Endothelial cell of umbilical vein (primary cell): ENCODE measurements at regions not wholly inside any gene's neighbourhood (a gene's known extent, or its start where the extent isn't known, plus 50 kb on each side); places are given as distances from the start of the nearest gene placed in this dataset.

Experiments
- BruUV-seq: library from RNA; stranded (reverse); fragments of 400-500 nt; replicated peaks from 2 replicates; lab custom pipeline; 2021; lab: Mats Ljungman, UMichigan
- CTCF ChIA-PET: fragments of 300-600, 350-600 bp; sonication (Branson Sonifier 250); formaldehyde crosslinking; loops from one replicate; lab custom pipeline; 2021; ENCODE audit warnings: antibody characterized with exemption, inconsistent platforms; lab: Charles Lee
- POLR2A ChIA-PET: fragments of 300-600, 350-600 bp; sonication (Branson Sonifier 250); formaldehyde crosslinking; loops from one replicate; lab custom pipeline; 2021; ENCODE audit warnings: antibody characterized with exemption, inconsistent platforms; lab: Charles Lee
- DNase-seq: peaks from one replicate; pipeline ENCODE4 v3.0.0-alpha.2; 2011; ENCODE audit warnings: low read depth, low spot score
- FAIRE-seq: peaks from 2 replicates; lab custom pipeline; 2011; peaks lifted over from hg19 to GRCh38; lab: Jason Lieb, UNC
- H2AFZ ChIP-seq: 2 replicates; pipeline ENCODE4 v1.6.0; 2012; ENCODE audit warnings: low read depth, low read length, control low read depth, inconsistent platforms
- H3K27ac ChIP-seq: 2 replicates; pipeline ENCODE4 v1.5.1; 2011; ENCODE audit warnings: low read depth, mild to moderate bottlenecking, control low read depth, low read length, moderate library complexity; ENCODE audit not compliant: insufficient read depth
- H3K27me3 ChIP-seq, 2 experiments: 2 replicates each; pipeline versions ENCODE4 v1.6.0 to v1.6.1; 2011; ENCODE audit warnings: low read length in 2 of 2, mixed read lengths in 1 of 2; ENCODE audit not compliant: control insufficient read depth in 2 of 2, insufficient read depth in 2 of 2
- H3K36me3 ChIP-seq, 2 experiments: 2 replicates in 1 of 2; 3 replicates in 1 of 2; pipeline ENCODE4 v1.5.1; 2011; ENCODE audit warnings: low read length in 2 of 2, mild to moderate bottlenecking in 1 of 2, moderate library complexity in 1 of 2; ENCODE audit not compliant: control insufficient read depth in 2 of 2, insufficient read depth in 2 of 2; ENCODE audit errors: extremely low read depth in 1 of 2
- H3K4me1 ChIP-seq: 3 replicates; pipeline ENCODE4 v1.5.1; 2011; ENCODE audit warnings: mild to moderate bottlenecking, low read length; ENCODE audit not compliant: control insufficient read depth, insufficient read depth; ENCODE audit errors: extremely low read depth
- H3K4me2 ChIP-seq: 2 replicates; pipeline ENCODE4 v1.6.1; 2011; ENCODE audit warnings: low read length, control low read depth, mixed read lengths; ENCODE audit not compliant: insufficient read depth
- H3K4me3 ChIP-seq, 3 experiments: fragments of 200-600 bp in 1 of 3; sonication (generic), shearing (Covaris generic) in 1 of 3; replicated peaks in 1 of 3; 2 replicates each; pipeline ENCODE4 v1.5.1; 2011 to 2016; ENCODE audit warnings: control low read depth in 3 of 3, low read length in 3 of 3, mild to moderate bottlenecking in 2 of 3, inconsistent platforms in 1 of 3, low read depth in 1 of 3, moderate library complexity in 1 of 3; ENCODE audit not compliant: insufficient read depth in 1 of 3
- H3K79me2 ChIP-seq: 2 replicates; pipeline ENCODE4 v1.6.0; 2012; ENCODE audit warnings: low read length, inconsistent platforms; ENCODE audit not compliant: control insufficient read depth, insufficient read depth
- H3K9ac ChIP-seq: replicated peaks from 2 replicates; pipeline ENCODE3; 2011; ENCODE audit warnings: low read length, control low read depth; ENCODE audit not compliant: insufficient read depth; ENCODE audit errors: extremely low read depth
- H3K9me1 ChIP-seq: replicated peaks from 3 replicates; pipeline ENCODE4 v1.6.0; 2011; ENCODE audit warnings: mild to moderate bottlenecking, low read length; ENCODE audit not compliant: control insufficient read depth, insufficient read depth; ENCODE audit errors: extremely low read depth
- H3K9me3 ChIP-seq: replicated peaks from 2 replicates; pipeline ENCODE4 v1.5.1; 2012; ENCODE audit warnings: low read length, inconsistent platforms; ENCODE audit not compliant: control insufficient read depth, insufficient read depth
- H4K20me1 ChIP-seq: replicated peaks from 2 replicates; pipeline ENCODE3; 2011; ENCODE audit warnings: mild to moderate bottlenecking, low read length; ENCODE audit not compliant: control insufficient read depth, insufficient read depth; ENCODE audit errors: extremely low read depth
- CTCF ChIP-seq, 2 donors: IDR thresholded peaks; 1 replicate in 1 of 2; 2 replicates in 1 of 2; pipeline ENCODE4 v1.5.1; 2011; ENCODE audit warnings: low read length in 2 of 2, mild to moderate bottlenecking in 2 of 2, moderate library complexity in 2 of 2, control low read depth in 1 of 2, inconsistent platforms in 1 of 2, low read depth in 1 of 2; ENCODE audit not compliant: insufficient read depth in 1 of 2; ENCODE audit errors: extremely low read depth in 1 of 2
- EZH2 ChIP-seq: IDR thresholded peaks from 2 replicates; pipeline ENCODE4 v1.6.1; 2012; ENCODE audit warnings: borderline replicate concordance, low read depth, mild to moderate bottlenecking, moderate library complexity, low read length, inconsistent platforms; ENCODE audit not compliant: severe bottlenecking
- FOS ChIP-seq: IDR thresholded peaks from 2 replicates; pipeline ENCODE4 v1.6.1; 2011; ENCODE audit warnings: mild to moderate bottlenecking, low read length, moderate library complexity, borderline replicate concordance; ENCODE audit not compliant: insufficient read depth
- GATA2 ChIP-seq: IDR thresholded peaks from 2 replicates; pipeline ENCODE4 v1.7.0; 2011; ENCODE audit warnings: low read depth, mild to moderate bottlenecking, moderate library complexity, mixed read lengths, low read length; ENCODE audit not compliant: insufficient read length, insufficient read depth
- JUN ChIP-seq: IDR thresholded peaks from 2 replicates; pipeline ENCODE4 v1.6.1; 2011; ENCODE audit warnings: borderline replicate concordance, low read depth; ENCODE audit not compliant: insufficient read length, insufficient read depth
- MAX ChIP-seq: IDR thresholded peaks from 2 replicates; pipeline ENCODE4 v1.6.1; 2011; ENCODE audit not compliant: insufficient read depth, insufficient read length
- MYC ChIP-seq: IDR thresholded peaks from one replicate; pipeline ENCODE4 v1.6.1; 2011; ENCODE audit warnings: mild to moderate bottlenecking, low read depth, low read length
- POLR2A ChIP-seq: IDR thresholded peaks from 2 replicates; pipeline ENCODE4 v1.6.1; 2012; ENCODE audit warnings: low read depth, mild to moderate bottlenecking, control low read depth, low read length
- POLR2AphosphoS5 ChIP-seq: IDR thresholded peaks from 2 replicates; pipeline ENCODE4 v1.6.1; 2012; ENCODE audit warnings: low read depth, mild to moderate bottlenecking, control low read depth, low read length, moderate library complexity; ENCODE audit not compliant: insufficient read depth
- dilution Hi-C: fragments of 300-500 bp; cut with MboI; formaldehyde crosslinking; loops from one replicate; pipeline ENCODE4 v1.15.0; 2019; ENCODE audit warnings: low sequenced_read_pairs; ENCODE audit not compliant: extremely low pct_ligation_motif_present
- intact Hi-C: fragments of 100-400 bp; cut with micrococcal nuclease; formaldehyde crosslinking; loops from one replicate; pipeline ENCODE4 v1.10.0; 2022

- intact Hi-C loops (no loop called here), dilution Hi-C loops (no loop called here)
- FAIRE-seq (no peak), DNase-seq (no peak)
- Histone ChIP-seq H3K27ac (no peak overlapping the region), H3K36me3 (no peaks in the 10 kb centered on the region), H2AFZ (no peak overlapping the region), H3K27me3 (peaks cover 6 to 17% of the 10 kb centered on the region in 2 experiments), H3K9me1 (no peaks in the 10 kb centered on the region), H3K9me3 (no peaks in the 10 kb centered on the region), H3K4me1 (no peaks in the 10 kb centered on the region), H4K20me1 (no peaks in the 10 kb centered on the region), H3K4me3 (no peak overlapping the region), H3K79me2 (no peaks in the 10 kb centered on the region), H3K9ac (no peak overlapping the region), H3K4me2 (no peak overlapping the region)
- ChIA-PET CTCF (interaction anchor here (1.0 to 2.2 kb wide), 3 partner anchors 11 to 26 kb away, joined by 3 to 6 read pairs (median 4); no protein-coding TSS in a partner anchor), POLR2A (no interaction called here)
- TF ChIP-seq FOS = no peak
- TF ChIP-seq MAX = no peak
- no peak for TF ChIP-seq EZH2
- TF ChIP-seq CTCF (IDR thresholded peaks at IDR 0.05; ENCODE audit: extremely low read depth in 1 of 2, insufficient read depth in 1 of 2, low read depth in 1 of 2, low read length in 2 of 2) = no peak
- no TSS peak for BruUV-seq
Observed at GRCh38 chr14:23884541-23884904, 69.0 kb upstream of the DHRS4 start.

- H3K9ac ChIP-seq = no peak overlapping the region
- no peak overlapping the region for H3K4me2 ChIP-seq
- no peak overlapping the region for H3K27ac ChIP-seq
- H2AFZ ChIP-seq = no peak overlapping the region
- TF ChIP-seq FOS (no peak), EZH2 (no peak), CTCF (IDR thresholded peaks at IDR 0.05; ENCODE audit: extremely low read depth in 1 of 2, insufficient read depth in 1 of 2, low read depth in 1 of 2, low read length in 2 of 2) (no peak), POLR2AphosphoS5 (no peak), MAX (no peak), MYC (no peak), JUN (no peak), POLR2A (no peak), GATA2 (no peak)
- CTCF ChIA-PET = interaction anchor here (1.5 kb wide), 1 partner anchor 160 kb away, joined by 3 read pairs; no protein-coding TSS in a partner anchor
- DNase-seq (no peak), FAIRE-seq (no peak)
- H3K4me3 ChIP-seq = no peak overlapping the region
- intact Hi-C loops = no loop called here
- H3K4me1 ChIP-seq = no peaks in the 10 kb centered on the region
- dilution Hi-C loops = no loop called here
- no peaks in the 10 kb centered on the region for H3K9me1 ChIP-seq
- BruUV-seq = no TSS peak
- peaks cover 4 to 10% of the 10 kb centered on the region in 2 experiments for H3K27me3 ChIP-seq
- POLR2A ChIA-PET = no interaction called here
- no peaks in the 10 kb centered on the region for H3K79me2 ChIP-seq
- no peaks in the 10 kb centered on the region for H4K20me1 ChIP-seq
- no peaks in the 10 kb centered on the region for H3K9me3 ChIP-seq
- no peaks in the 10 kb centered on the region for H3K36me3 ChIP-seq
Observed at GRCh38 chr14:23887536-23887935, 66.0 kb upstream of the DHRS4 start.
